Hepatocyte (in vitro differentiated cells): ENCODE measurements at regions not wholly inside any gene's neighbourhood (a gene's known extent, or its start where the extent isn't known, plus 50 kb on each side); places are given as distances from the start of the nearest gene placed in this dataset.

Experiments
- CTCF ChIP-seq: fragments of 200-600 bp; sonication (generic); IDR thresholded peaks from 2 replicates; pipeline ENCODE4 v1.5.1; 2016; ENCODE audit warnings: antibody characterized with exemption, mild to moderate bottlenecking; ENCODE audit not compliant: poor library complexity
- EZH2phosphoT487 ChIP-seq: fragments of 200-600 bp; sonication (generic); IDR thresholded peaks from one replicate; pipeline ENCODE4 v1.6.1; 2018; ENCODE audit warnings: antibody characterized with exemption, mild to moderate bottlenecking, low read depth, moderate library complexity; ENCODE audit not compliant: unreplicated experiment, severe bottlenecking

DNA sequence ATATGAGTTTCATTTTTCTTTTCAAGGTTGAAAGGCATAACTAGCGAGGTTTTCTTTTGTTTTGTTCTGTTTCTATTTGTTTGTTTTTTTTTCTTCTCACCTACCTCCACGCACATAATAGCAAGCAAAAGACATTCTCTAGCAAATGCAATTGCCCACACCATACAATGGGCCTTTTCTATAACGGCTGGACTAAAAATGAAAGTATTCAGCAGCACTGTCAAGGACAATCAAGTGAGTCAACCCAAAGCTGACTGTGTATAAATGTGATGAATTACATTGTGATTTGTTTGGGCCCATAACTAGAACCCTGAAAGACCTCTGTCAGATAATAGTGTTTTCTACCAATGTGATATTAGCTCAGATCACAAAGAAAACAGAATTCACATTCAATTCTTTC is 496.7 kb downstream of the RNF144B start:
- no peak for TF ChIP-seq CTCF
- TF ChIP-seq EZH2phosphoT487, result no peak
